Thymus (tissue), 11 donors: ENCODE measurements at regions not wholly inside any gene's neighbourhood (a gene's known extent, or its start where the extent isn't known, plus 50 kb on each side); places are given as distances from the start of the nearest gene placed in this dataset.
"Not testable (repeated sequence)": the region's sequence is repeated elsewhere in the genome, so short reads cannot be mapped to it uniquely, and the experiment has no call there.

ENCODE experiments used
- DNase-seq, 9 donors: peaks; one replicate each; pipeline ENCODE4 v3.0.0-alpha.2; 2013; ENCODE audit warnings: low spot score in 9 of 9, low read depth in 6 of 9, missing footprints in 1 of 9
- H3K27ac ChIP-seq, 2 donors: one replicate each; pipeline ENCODE4 v1.5.1; 2013; ENCODE audit warnings: control low read depth in 1 of 2, low read depth in 1 of 2, low read length in 1 of 2, mild to moderate bottlenecking in 1 of 2, moderate library complexity in 1 of 2
- H3K27me3 ChIP-seq, 2 donors: one replicate each; pipeline ENCODE4 v1.5.1; 2013; ENCODE audit warnings: low read length in 1 of 2; ENCODE audit not compliant: control insufficient read depth in 2 of 2, insufficient read depth in 1 of 2
- H3K36me3 ChIP-seq, 2 donors: one replicate each; pipeline ENCODE4 v1.5.1; 2013; ENCODE audit warnings: low read length in 1 of 2, mild to moderate bottlenecking in 1 of 2, moderate library complexity in 1 of 2; ENCODE audit not compliant: control insufficient read depth in 2 of 2, insufficient read depth in 2 of 2
- H3K4me1 ChIP-seq, 2 donors: one replicate each; pipeline ENCODE4 v1.5.1; 2013; ENCODE audit warnings: low read length in 2 of 2; ENCODE audit not compliant: control insufficient read depth in 2 of 2, insufficient read depth in 2 of 2
- H3K4me3 ChIP-seq, 2 donors: one replicate each; pipeline ENCODE4 v1.5.1; 2013; ENCODE audit warnings: low read length in 2 of 2, control low read depth in 1 of 2, mild to moderate bottlenecking in 1 of 2
- H3K9me3 ChIP-seq, 2 donors: one replicate each; pipeline ENCODE4 v1.5.1; 2013; ENCODE audit warnings: low read length in 1 of 2, mild to moderate bottlenecking in 1 of 2; ENCODE audit not compliant: control insufficient read depth in 2 of 2, insufficient read depth in 1 of 2
- WGBS: extraction: QIAGEN DNeasy Blood & Tissue Kit; methylation state at CpG from one replicate; pipeline ENCODE4 v1.1.7; 2013; 5-methylcytosine and 5-hydroxymethylcytosine counted together
- donor health status: healthy.

GRCh38 chr15:31681529-31682259 is 348.6 kb upstream of the CHRNA7 start:
- H3K36me3 ChIP-seq, H3K27me3 ChIP-seq, H3K9me3 ChIP-seq, H3K4me3 ChIP-seq, H3K27ac ChIP-seq, DNase-seq, H3K4me1 ChIP-seq: not testable (repeated sequence)
- WGBS, result 98% methylated on average over 1 of the region's 1 CpG

- not testable (repeated sequence) for H3K4me3 ChIP-seq, H3K27me3 ChIP-seq, H3K4me1 ChIP-seq, H3K9me3 ChIP-seq, H3K27ac ChIP-seq, H3K36me3 ChIP-seq, DNase-seq
- WGBS, result 77% methylated on average over 7 of the region's 8 CpGs
These were observed 343.2 kb upstream of the CHRNA7 start for GRCh38 chr15:31687088-31687487.

GRCh38 chr15:31696509-31696908 is 333.8 kb upstream of the CHRNA7 start:
- H3K4me1 ChIP-seq, H3K27ac ChIP-seq, DNase-seq, H3K9me3 ChIP-seq, H3K27me3 ChIP-seq, H3K4me3 ChIP-seq, H3K36me3 ChIP-seq: not testable (repeated sequence)
- WGBS, result 96% methylated on average over 3 of the region's 5 CpGs

- H3K9me3 ChIP-seq, H3K36me3 ChIP-seq, H3K27me3 ChIP-seq, DNase-seq, H3K4me1 ChIP-seq, H3K4me3 ChIP-seq, H3K27ac ChIP-seq: not testable (repeated sequence)
- 38% methylated on average over 3 of the region's 7 CpGs for WGBS
These were observed 325.1 kb upstream of the CHRNA7 start for GRCh38 chr15:31705076-31705678.

- DNase-seq, H3K4me3 ChIP-seq, H3K4me1 ChIP-seq, H3K36me3 ChIP-seq, H3K27me3 ChIP-seq, H3K9me3 ChIP-seq, H3K27ac ChIP-seq: not testable (repeated sequence)
- 43% methylated on average over 3 of the region's 8 CpGs for WGBS
These were observed 322.2 kb upstream of the CHRNA7 start for GRCh38 chr15:31707944-31708702.

- H3K9me3 ChIP-seq, H3K36me3 ChIP-seq, H3K27me3 ChIP-seq, H3K4me1 ChIP-seq, DNase-seq, H3K4me3 ChIP-seq, H3K27ac ChIP-seq: not testable (repeated sequence)
- 86% methylated on average over 6 of the region's 9 CpGs for WGBS
These were observed 321.5 kb upstream of the CHRNA7 start for GRCh38 chr15:31708703-31709327.

- H3K9me3 ChIP-seq, H3K27ac ChIP-seq, H3K36me3 ChIP-seq, DNase-seq, H3K27me3 ChIP-seq, H3K4me1 ChIP-seq, H3K4me3 ChIP-seq: not testable (repeated sequence)
- 89% methylated on average over 2 of the region's 3 CpGs for WGBS
These were observed 320.8 kb upstream of the CHRNA7 start for GRCh38 chr15:31709479-31709878.

GRCh38 chr15:31710806-31711205 is 319.5 kb upstream of the CHRNA7 start:
- H3K27me3 ChIP-seq, H3K4me3 ChIP-seq, H3K4me1 ChIP-seq, DNase-seq, H3K27ac ChIP-seq, H3K9me3 ChIP-seq, H3K36me3 ChIP-seq: not testable (repeated sequence)
- WGBS, result 90% methylated on average over 4 of the region's 4 CpGs

- 50% methylated on average over 2 of the region's 3 CpGs for WGBS
- not testable (repeated sequence) for H3K36me3 ChIP-seq, H3K4me3 ChIP-seq, DNase-seq, H3K4me1 ChIP-seq, H3K9me3 ChIP-seq, H3K27me3 ChIP-seq, H3K27ac ChIP-seq
These were observed 315.1 kb upstream of the CHRNA7 start for GRCh38 chr15:31715208-31715607.
